ENCODE measurements at regions not wholly inside any gene's neighbourhood (a gene's known extent, or its start where the extent isn't known, plus 50 kb on each side); places are given as distances from the start of the nearest gene placed in this dataset.
"Not testable (repeated sequence)": the region's sequence is repeated elsewhere in the genome, so short reads cannot be mapped to it uniquely, and the experiment has no call there.

DNA sequence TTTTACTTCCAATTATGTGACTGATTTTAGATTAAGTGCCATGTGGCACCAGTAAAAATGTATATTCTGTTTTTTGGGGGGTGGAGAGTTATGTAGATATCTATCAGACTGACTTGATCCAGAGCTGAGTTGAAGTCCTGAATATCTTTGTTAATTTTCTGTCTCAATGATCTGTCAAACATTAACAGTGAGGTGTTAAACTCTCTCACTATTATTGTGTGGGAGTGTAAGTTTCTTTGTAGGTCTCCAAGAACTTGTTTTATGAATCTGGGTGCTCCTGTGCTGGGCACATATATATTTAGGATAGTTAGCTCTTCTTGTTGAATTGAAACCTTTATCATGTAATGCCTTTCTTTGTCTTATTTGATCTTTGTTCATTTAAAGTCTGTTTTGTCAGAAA, 276.5 kb upstream of the USP25 start:
- in situ Hi-C loops (cut with MboI; ENCODE audit: low sequenced_read_pairs): no loop called here

GRCh38 chr21:15453785-15454184, 276.0 kb upstream of the USP25 start:
- in situ Hi-C loops (cut with MboI; ENCODE audit: low sequenced_read_pairs): not testable (repeated sequence)

DNA sequence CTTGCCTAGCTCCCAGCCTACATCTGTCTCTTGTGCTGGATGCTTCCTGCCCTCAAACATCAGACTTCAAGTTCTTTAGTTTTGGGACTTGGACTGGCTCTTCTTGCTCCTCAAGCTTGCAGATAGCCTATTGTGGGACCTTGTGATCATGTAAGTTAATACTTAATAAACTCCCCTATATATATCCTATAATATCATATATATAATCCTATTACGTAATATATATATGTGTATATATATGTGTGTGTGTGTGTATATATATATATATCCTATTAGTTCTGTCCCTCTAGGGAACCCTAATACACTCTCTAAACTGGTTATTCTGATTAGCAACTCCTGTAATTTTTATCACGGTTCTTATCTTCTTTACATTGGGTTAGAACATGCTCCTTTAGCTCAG, 274.9 kb upstream of the USP25 start:
- in situ Hi-C loops (cut with MboI; ENCODE audit: low sequenced_read_pairs): not testable (repeated sequence)

DNA sequence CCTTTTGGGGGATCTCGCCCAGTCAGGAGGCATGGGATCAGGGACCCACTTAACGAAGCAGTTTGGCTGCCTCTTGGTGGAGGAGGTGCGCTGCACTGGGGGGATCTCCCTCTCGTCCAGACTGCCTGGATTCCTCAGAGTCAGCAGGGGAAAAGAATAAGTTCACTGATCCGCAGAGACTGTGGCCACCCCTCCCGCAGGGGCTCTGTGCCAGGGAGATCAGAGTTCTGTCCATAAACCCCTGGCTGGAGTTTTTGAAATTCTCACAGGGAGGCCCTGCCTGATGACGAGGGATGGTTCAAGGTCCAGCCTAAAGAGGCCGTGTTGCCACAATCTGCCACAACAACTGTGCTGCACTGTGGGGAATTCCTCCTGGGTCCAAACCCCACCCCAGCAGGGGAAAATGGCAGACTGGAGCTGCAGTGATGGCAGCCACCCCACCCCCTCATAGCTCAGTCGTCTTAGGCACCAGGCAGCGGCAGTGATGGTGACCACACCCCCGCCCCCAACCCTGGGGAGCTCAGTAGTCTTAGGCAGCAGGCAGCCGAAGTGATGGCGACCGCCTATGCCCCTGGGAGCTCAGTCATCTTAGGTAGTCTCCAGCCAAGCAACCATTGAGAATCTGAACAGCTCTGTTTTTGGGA, 273.8 kb upstream of the USP25 start:
- in situ Hi-C loops (cut with MboI; ENCODE audit: low sequenced_read_pairs): no loop called here

DNA sequence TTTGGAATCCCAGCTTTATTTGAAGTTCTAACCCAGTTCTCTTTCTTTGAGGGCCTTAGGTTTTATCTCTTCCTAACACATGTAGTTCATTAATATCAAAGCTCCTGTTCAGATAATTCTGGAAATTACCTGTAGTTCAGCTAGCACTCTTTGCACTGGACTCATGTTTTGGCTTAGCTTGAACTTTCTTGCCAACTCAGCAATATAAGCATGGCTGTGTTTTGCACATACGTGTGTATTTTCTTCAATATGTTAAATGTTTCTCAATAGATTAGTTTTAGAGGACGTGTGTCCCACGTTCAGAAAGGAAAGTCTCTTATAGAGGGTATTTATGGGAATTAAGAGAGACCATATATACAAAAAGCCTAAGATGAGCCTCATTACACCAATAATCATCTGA, 271.8 kb upstream of the USP25 start:
- in situ Hi-C loops (cut with MboI; ENCODE audit: low sequenced_read_pairs): no loop called here

DNA sequence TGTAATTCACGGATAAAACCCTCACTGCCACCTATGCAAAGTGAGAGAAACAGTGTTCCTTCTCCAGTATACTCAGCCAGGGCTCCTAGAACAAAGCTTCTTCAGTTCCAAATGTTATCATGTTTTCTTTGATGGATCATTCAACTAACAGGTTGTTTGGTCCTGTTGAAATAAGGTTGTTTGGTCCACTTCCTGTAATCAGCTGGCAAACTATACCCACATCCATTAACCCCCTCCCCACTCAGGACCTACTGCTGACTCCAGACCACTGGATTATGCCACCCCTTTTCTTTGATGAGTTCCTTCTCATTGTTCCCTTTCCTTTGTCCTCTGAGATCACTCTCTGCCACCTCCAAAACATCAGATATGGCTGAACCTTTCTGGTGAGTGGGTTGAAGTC, 267.7 kb upstream of the USP25 start:
- in situ Hi-C loops (cut with MboI; ENCODE audit: low sequenced_read_pairs): no loop called here

DNA sequence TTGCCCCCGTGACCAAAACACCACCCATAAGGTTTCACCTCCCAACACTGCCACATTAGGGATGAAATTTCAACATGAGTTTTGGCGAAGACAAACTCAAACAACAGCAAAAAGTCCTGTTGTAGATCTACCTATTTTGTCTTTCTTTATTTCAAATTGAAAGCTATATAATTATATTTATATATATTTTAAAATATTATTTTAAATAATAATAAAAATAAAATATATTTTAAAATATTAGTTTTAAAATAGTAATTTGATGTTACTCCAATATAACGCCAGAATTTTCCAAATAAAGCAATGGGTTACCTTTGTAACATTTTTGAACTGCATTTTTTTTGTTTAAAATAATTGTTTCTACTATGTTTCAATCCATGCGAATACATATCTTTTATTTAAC, 263.5 kb upstream of the USP25 start:
- in situ Hi-C loops (cut with MboI; ENCODE audit: low sequenced_read_pairs): no loop called here

DNA sequence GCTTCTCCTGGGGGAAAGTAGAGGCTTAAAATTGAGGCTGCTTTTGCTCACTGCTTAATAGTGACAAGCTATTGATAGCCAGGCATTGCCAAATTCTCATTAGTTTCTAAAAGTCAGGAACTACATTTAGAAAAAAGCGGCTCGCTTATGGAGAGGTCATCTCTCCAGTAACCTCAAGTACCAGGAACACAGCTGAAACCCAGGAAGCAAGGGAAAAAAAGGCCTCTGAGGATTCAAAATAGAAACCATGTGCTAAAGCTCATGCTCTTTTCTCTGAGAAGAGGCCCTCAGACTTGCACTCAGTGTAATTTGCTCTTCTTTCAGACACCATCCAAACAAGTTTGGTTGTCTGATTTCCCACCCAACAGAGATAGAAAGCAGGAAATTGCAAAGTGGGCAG, 261.4 kb upstream of the USP25 start:
- in situ Hi-C loops (cut with MboI; ENCODE audit: low sequenced_read_pairs): no loop called here

DNA sequence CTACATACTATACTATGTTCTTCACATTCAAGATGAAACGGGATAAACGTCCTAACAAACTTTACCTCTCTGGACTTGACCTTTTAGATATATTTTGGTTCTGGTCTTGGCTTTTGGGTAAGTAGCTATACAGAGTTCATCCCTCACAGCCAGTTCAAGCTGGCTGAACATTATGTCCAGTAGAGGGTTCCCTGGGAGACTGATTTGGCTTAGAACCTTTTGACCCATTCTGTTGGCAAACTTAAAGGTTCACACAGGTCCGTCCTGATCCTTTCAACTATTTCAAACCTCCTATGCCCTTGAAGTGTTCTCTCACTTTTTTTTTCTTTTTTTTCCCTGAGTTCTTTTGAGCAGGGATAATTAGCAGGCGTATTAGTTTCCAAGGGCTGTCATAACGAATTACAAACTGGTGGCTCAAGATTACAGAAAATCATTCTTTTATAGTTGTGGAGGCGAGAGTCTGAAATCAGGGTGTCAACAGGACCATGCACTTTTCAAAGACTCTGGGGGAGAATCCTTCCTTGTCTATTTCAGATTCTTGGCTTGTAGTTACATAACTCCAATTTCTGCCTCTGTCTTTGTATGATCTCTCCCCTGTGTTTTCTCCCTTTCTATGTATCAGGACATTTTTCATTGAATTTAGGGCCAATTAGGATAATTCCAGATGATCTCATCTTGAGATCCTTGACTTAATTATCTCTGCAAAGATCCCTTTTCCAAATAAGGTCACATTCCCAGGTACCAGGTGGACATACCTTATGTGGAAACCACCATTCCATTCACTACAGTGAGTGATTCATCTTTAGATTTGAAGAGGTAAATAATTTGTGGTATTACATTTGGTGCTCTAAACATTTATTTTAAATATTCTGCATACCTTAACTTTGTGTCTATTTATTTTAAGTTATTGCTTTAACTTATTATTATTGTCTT, 257.4 kb upstream of the USP25 start:
- in situ Hi-C loops (cut with MboI; ENCODE audit: low sequenced_read_pairs): no loop called here

GRCh38 chr21:15477773-15478172, 252.0 kb upstream of the USP25 start:
- in situ Hi-C loops (cut with MboI; ENCODE audit: low sequenced_read_pairs): loop anchor here (25.0 kb wide), 1 partner anchor 1065 kb away; no protein-coding TSS in a partner anchor

DNA sequence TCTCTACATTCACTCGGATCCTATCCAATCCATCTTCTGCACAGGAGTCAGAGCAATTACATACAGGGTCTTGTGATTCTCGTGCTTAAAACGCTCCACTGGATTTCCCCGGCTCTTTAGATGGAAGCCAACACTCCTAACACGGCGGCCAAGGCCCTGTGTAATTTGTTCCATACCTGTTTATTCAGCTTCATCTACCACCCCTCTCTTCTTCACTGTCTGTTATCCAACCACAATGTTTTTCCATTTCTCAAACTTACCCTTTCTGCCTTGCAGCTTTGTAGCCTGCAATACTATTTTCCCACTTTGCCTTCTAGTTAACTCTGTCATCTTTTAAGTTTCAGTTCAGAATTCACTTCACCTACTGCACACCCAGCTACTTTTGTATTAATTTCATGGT, 249.6 kb upstream of the USP25 start:
- in situ Hi-C loops (cut with MboI; ENCODE audit: low sequenced_read_pairs): loop anchor here (25.0 kb wide), 1 partner anchor 1068 kb away; no protein-coding TSS in a partner anchor

DNA sequence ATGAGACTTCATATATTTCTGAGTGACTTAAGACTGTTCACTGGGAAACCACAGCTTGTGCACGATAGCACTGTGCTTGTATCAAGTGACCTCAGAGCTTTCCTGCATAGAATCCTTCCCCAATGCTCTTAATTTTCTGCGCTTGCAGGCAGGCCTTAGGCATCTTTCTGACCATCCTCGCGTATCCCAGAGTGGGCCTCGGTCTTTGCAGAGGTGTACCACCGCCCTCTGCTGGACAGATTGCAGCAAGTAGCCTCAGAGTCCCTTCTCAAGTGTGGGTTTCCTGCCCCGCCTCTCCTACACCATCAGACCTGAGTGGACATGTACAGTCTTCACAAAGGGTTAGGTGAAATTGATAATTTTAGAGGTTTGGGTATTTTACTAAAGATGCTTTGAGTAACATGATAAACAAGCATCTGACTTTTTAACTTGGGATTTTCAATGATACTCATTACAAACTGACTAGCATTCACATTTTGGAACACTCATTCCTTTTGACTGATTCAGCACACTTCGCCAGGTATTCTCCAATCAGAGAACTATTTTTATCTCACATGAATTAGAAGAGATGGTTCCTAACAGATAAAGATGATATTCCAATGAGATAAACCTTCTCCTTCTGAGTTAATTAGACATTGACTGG, 246.5 kb upstream of the USP25 start:
- in situ Hi-C loops (cut with MboI; ENCODE audit: low sequenced_read_pairs): loop anchor here (25.0 kb wide), 1 partner anchor 1071 kb away; no protein-coding TSS in a partner anchor

GRCh38 chr21:15486460-15487195, 243.2 kb upstream of the USP25 start:
- in situ Hi-C loops (cut with MboI; ENCODE audit: low sequenced_read_pairs): loop anchor here (25.0 kb wide), 1 partner anchor 1074 kb away; no protein-coding TSS in a partner anchor

GRCh38 chr21:15487196-15487550, 242.6 kb upstream of the USP25 start:
- in situ Hi-C loops (cut with MboI; ENCODE audit: low sequenced_read_pairs): loop anchor here (25.0 kb wide), 1 partner anchor 1075 kb away; no protein-coding TSS in a partner anchor

DNA sequence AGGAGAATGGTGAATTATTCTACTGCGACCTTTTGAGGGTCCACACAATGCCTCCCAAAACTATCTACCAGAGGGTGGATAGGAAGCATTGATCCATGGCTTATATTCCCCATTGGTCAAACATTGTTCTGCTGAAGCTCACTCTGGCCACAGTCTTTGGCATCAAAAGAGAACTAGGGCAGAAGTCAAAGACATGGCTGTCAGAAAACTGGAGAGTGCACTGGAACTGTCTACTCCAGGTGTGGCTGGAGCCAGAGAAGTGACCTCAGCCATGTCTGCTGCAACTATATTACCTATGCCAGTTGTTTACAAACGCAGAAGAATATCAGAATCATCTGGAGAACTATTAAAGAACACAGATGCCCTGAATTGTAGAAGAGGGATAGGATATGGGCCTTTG, 238.7 kb upstream of the USP25 start:
- in situ Hi-C loops (cut with MboI; ENCODE audit: low sequenced_read_pairs): loop anchor here (25.0 kb wide), 1 partner anchor 1079 kb away; no protein-coding TSS in a partner anchor

DNA sequence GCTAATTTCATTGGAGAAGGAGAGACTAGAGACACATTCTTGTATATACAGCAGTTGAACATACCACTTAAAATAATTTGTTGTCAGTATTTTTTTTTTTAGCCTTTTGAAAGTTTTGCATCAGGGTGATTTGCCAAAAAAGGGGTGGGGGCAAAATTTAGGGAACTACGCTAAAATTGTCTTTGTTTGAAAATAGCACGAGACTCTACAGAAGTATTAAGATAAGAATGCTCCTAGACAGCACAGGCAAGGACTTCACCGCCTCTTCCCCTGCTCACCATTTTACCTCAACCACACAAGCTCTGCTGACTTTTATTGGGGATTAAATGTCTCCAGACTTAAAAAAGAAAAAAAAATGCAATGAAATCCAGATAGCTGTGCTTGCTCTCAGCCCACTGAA, 236.1 kb upstream of the USP25 start:
- in situ Hi-C loops (cut with MboI; ENCODE audit: low sequenced_read_pairs): loop anchor here (25.0 kb wide), 1 partner anchor 1081 kb away; no protein-coding TSS in a partner anchor

DNA sequence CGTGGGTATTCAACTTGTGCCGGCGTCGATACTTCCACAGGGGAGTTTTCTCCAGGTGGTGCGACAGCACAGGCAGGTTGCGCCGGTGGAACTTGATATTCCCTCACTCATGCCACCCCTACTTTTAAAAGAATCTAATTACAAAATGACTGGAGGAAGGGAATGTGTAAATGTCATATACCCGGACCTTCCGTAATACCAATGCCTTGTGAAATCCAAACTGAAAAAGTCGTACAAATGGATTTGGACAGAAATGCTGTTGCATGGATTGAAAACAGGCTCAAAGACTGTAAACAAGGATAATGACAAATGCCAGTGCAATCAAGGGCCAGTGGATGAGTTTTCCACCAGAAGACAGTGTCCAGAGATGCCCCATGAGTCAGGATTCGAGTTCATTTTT, 235.3 kb upstream of the USP25 start:
- in situ Hi-C loops (cut with MboI; ENCODE audit: low sequenced_read_pairs): loop anchor here (25.0 kb wide), 1 partner anchor 1082 kb away; no protein-coding TSS in a partner anchor

- in situ Hi-C loops (cut with MboI; ENCODE audit: low sequenced_read_pairs): loop anchor here (25.0 kb wide), 1 partner anchor 1084 kb away; no protein-coding TSS in a partner anchor
Observed at GRCh38 chr21:15495965-15496364, 233.8 kb upstream of the USP25 start.

DNA sequence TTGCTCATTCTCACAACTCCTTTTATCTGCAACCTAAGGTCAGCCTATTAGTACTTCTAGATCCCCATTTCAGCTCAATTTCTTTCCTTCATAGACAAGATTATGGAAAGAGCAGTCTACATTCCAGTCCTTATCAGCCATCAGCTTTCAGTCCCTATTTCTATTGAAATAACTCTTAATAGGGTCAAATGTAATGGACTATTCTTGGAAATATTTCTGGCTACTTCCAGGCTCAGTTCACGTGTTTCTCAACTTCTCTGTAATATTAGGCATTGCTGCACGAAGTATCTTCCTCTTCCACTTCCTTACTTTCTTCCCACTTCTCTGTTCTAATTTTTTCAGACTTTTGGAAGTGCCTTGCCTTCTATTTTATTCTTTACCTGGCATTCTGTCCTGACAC, 232.9 kb upstream of the USP25 start:
- in situ Hi-C loops (cut with MboI; ENCODE audit: low sequenced_read_pairs): loop anchor here (25.0 kb wide), 1 partner anchor 1085 kb away; no protein-coding TSS in a partner anchor

DNA sequence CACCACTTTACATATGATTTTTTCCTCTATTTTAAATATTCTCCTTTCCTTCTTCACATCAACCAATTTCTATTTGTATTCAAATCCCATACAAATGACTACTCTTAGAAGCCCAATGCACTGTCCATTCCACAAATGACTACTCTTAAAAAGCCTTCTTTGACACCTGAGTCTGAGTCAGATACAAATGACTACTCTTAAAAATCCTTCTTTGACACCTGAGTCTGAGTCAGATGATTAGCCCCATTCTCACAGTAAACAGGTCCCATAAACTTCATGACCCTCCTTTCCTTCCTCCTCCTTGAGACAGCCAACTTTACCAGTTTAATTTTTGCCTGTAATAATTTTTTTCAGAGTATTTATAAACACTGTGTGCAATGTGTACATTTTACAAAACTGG, 231.3 kb upstream of the USP25 start:
- in situ Hi-C loops (cut with MboI; ENCODE audit: low sequenced_read_pairs): loop anchor here (25.0 kb wide), 1 partner anchor 1086 kb away; no protein-coding TSS in a partner anchor
